Ammon's horn (tissue), 1 donor: ENCODE measurements at regions not wholly inside any gene's neighbourhood (a gene's known extent, or its start where the extent isn't known, plus 50 kb on each side); places are given as distances from the start of the nearest gene placed in this dataset.
A peak's percentile ranks its signal among the peaks of the same experiment; 100 is the strongest.

Source experiments
- DNase-seq: peaks from one replicate; pipeline ENCODE4 v3.0.0-alpha.2; 2016; ENCODE audit warnings: low spot score

DNA sequence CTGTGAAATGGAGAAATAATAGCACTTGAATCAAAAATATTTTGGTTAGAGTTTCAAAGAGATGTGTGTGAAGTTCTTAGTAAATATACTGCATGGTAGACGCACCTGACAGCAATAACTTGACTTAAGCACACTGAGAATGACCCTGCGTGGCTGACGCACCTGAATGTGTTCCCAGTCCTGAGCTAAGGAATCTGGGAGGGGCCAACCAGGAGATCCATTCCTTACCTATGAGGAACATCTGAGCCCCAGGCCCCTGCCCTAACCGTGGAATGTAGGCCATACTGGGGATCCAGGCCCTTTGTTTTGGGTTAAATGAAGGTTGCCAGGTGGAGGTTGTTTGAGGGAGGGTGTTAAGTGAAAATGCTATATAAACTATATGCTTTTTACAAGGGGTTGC is 284.4 kb downstream of the RBM43 start:
- DNase-seq = no peak

DNA sequence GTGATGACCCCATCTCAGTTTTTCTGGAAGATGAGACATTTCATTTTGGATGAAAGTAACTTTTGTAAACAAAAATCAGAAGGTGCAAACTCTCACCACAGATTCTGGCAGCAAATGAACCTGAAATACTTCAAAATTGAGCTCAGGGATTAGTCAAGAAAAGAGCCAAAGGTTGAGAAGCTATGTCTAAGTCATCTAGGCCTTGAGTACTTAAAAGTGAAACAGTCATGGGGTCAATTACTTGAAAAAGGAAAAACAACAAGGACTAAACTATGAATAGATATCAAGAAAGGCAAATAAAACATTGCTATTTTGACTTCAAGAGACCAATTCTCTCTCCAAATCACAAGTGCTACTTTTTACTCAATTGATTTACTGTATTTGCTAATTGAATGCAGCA is 285.1 kb downstream of the RBM43 start:
- DNase-seq = no peak

- no peak for DNase-seq
These were observed 286.8 kb downstream of the RBM43 start for GRCh38 chr2:150974864-150975263.

GRCh38 chr2:150974234-150974633 is 287.4 kb downstream of the RBM43 start:
- no peak for DNase-seq

GRCh38 chr2:150971910-150972309 is 289.8 kb downstream of the RBM43 start:
- DNase-seq = no peak

- DNase-seq = no peak
These were observed 298.3 kb downstream of the RBM43 start for GRCh38 chr2:150963336-150963735.

GRCh38 chr2:150955231-150955630 is 306.4 kb downstream of the RBM43 start:
- DNase-seq = no peak

- DNase-seq = no peak
These were observed 314.8 kb downstream of the RBM43 start for GRCh38 chr2:150946831-150947230.

DNA sequence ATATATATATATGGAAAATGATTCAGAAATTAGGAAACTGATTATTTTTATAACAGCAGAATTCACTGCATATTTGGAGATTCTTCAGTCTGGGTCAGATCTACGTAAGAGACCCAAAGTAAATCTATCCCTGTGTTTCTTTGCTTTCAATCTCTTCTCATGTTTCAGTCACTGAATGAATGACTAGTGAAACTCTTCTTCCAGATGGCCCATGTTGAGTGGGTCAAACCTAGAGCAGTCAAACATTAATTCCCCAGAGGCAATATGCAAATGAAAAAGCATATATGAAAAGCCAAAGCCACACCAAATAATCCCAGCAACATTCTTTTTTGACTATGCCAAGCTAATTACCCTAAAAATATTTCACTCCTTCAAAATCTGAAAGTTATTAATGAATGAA is 317.3 kb downstream of the RBM43 start:
- DNase-seq = no peak

DNA sequence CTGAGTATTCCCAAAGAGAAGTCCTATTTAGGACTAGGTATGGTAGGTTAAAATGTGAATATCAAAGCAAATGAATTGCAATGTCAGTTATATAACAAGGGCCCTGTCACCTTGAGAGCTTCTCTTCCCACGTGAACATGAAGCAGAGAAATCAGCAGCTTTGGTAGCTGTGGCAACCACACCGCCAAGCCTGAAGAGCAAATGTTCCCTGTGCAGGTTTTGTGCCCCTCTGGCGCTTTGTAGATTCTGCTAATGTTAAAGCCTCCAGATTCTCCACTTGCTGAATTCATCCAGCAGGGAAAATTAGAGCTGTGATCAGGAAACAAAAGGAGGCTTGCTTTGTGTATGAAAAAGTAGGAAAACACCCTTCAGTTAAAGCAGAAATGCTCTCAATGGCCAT is 322.6 kb downstream of the RBM43 start:
- peak; percentile 60 for DNase-seq

DNA sequence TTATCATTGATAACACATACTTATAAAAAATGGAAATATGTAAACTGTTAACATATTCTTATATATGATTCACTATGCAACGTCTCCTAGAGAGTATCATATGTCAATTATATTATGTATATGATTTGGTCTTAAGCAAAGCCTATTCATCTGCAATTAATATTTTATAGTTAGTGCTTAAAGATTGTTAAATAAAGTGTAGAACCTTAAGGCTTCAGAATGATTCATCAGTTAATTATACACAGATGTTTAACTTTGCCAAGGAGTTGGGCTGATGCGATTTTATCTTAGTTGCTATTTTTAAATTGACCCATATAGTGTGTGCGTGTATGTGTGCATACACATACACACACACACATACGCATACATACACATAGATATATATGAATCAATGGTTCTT is 323.1 kb downstream of the RBM43 start:
- DNase-seq = no peak

DNA sequence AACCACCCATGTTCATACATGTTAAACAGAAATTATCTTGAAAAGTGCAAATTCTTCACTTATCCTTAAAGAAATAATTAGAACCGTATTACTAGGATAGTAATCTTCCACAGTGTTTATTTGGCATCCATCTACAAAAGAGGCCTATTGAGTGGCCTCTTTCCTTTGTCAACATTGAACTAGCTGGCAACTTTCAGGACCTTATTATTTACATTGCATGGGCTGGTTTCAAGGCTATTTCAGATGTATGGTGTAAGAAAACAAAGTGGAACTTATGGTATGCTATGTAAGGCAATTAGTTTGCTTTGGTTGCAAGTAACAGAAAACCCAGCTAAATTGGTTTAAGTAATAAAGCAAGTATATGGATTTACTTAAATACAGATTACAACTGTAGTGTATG is 324.6 kb downstream of the RBM43 start:
- DNase-seq = no peak

GRCh38 chr2:150931451-150931850 is 330.2 kb downstream of the RBM43 start:
- no peak for DNase-seq

- no peak for DNase-seq
These were observed 336.1 kb downstream of the RBM43 start for GRCh38 chr2:150925611-150926010.

DNA sequence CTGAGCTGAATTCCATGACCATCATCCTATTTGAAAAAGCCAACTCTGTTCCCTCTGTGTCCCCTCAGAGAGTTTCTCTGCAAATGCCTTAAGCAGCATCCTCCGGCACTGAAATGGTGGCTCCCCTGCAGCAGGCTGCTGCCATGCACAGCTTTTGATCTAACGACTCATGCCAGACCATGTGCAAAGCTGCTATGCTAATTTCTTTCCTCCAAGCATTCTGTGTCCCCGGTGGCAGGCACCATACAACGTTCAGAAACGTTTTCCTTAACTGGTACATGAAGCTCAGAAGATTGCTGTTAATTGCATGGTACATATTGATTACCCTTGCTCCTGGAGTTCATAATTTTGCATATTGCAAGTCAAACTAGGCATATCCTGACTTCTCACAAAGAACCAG is 336.8 kb downstream of the RBM43 start:
- DNase-seq = no peak

- no peak for DNase-seq
These were observed 341.8 kb downstream of the RBM43 start for GRCh38 chr2:150919901-150920300.

- DNase-seq = no peak
These were observed 343.5 kb downstream of the RBM43 start for GRCh38 chr2:150917961-150918713.

DNA sequence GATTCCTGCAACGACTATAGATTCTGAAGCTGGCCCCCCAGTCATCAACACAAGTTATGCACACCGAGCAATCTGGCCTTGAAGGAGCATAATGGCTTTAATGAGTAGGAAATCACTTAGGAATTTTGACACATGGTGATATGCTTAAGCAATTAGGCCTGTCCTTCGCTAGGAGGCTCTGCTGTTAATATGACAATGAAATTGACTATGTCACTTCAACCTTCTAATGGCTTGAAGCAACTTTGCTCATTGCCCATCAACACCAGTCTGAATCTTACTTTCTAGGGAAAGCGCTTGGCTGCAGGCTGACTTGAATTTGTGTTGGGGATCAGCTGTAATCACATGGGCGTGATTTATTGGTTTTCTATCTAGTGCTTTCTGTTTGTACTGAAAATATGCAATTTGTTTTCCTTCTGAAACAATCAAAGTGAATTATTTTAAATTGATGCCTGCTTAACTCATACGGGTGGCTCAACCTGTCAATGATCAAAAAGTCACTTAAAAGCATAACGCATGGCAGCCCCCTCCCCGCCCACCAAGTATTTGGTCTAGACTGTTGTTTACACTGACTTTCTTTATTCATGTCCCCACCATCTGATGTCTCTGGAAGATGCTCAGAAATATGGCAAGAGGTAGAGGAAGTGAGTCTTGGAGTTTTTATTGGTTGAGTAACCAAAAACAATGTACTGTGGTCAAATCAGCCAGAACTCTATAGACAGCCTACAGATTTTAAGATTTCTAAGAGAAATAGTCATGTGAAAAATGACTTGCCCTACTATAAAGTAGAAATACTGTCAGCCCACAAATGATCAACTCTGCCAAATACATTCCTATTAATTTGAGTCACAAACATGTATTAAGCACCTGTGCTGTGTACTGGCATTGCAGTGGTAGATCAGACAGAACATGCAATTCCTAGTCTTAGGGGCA is 344.9 kb downstream of the RBM43 start:
- DNase-seq = no peak

DNA sequence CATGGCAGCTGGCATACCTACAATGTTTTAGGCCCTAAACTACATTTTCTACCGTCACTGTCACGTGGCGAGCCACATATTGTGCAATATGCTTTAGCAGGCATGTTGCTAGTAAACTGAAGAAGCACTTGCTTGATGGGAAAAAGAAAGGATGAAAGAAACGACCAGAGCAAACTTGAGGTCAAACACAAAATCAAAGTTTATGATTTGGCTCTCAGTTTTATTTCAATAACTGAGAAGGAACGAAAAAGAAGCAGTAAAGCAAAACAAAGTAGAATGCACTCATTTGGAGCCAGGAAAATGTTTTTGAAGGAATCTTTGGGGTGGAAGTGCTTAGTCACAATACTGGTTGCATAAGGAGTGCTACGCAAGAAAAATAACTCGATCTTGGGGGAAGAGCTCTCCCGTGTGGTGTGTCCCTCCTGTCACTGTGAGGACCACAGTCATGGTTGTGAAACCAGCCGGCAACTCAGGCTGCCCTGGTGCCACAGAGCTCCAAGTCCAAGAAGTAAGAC is 349.8 kb downstream of the RBM43 start:
- no peak for DNase-seq

DNA sequence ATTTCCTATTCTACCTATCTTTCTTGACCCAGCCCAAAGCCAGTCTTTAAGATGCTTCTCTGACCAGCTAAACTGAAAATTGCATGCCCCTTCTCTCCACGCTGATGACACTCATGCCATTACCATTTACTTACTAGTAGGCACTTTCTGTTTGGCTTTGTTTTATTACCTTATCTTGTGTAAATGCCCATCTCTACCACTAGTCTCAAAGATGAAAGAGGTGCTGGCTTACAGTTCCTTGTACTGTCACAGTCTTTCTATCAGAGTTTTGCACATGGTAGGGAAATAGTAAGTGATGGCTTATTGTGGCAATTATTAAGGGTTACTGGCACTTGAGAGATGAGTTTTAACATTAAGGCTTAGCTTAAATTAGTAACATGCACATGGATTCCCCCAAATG is 352.1 kb downstream of the RBM43 start:
- DNase-seq = no peak

GRCh38 chr2:150909090-150909489 is 352.6 kb downstream of the RBM43 start:
- DNase-seq = no peak

DNA sequence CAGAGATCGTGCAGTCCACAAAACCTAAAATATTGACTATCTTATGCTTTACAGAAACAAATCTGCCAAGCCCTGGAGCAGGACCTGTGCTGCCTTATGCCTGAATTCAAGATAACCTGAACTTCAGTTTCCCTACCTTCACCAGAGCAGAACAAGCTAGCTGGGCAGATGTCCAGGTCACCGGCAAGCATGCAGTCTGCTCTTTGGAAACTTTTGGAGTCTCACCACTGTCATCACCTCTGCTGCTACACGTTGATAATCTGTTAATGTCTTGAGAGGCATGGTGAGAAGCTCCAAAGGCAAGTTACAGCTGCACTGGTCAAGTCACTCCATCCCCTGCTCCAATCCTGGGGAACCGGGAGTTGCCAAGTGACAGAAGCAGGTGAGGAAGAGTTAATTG is 354.2 kb downstream of the RBM43 start:
- DNase-seq = no peak

GRCh38 chr2:150903461-150903860 is 358.2 kb downstream of the RBM43 start:
- DNase-seq = no peak
